HT1080 (cell line): ENCODE measurements at regions not wholly inside any gene's neighbourhood (a gene's known extent, or its start where the extent isn't known, plus 50 kb on each side); places are given as distances from the start of the nearest gene placed in this dataset.
"Not testable (repeated sequence)": the region's sequence is repeated elsewhere in the genome, so short reads cannot be mapped to it uniquely, and the experiment has no call there.

Source experiments
- DNase-seq: peaks from one replicate; pipeline ENCODE4 v3.0.0-alpha.2; 2015; ENCODE audit warnings: low read depth

- no peak for DNase-seq
Observed at GRCh38 chr4:159910721-159911120, 807.8 kb downstream of the RAPGEF2 start.

- no peak for DNase-seq
Observed at GRCh38 chr4:159922119-159922518, 819.2 kb downstream of the RAPGEF2 start.

- no peak for DNase-seq
Observed at GRCh38 chr4:159925770-159926169, 822.9 kb downstream of the RAPGEF2 start.

- peak; percentile 92 for DNase-seq
Observed at GRCh38 chr4:159926871-159927270, 824.0 kb downstream of the RAPGEF2 start.

- DNase-seq: no peak
Observed at GRCh38 chr4:159927781-159928180, 824.9 kb downstream of the RAPGEF2 start.

GRCh38 chr4:159934602-159935001, 831.7 kb downstream of the RAPGEF2 start:
- not testable (repeated sequence) for DNase-seq

- DNase-seq: peak; percentile 23
Observed at GRCh38 chr4:159937595-159937994, 834.7 kb downstream of the RAPGEF2 start.

- not testable (repeated sequence) for DNase-seq
Observed at GRCh38 chr4:159939681-159940080, 836.8 kb downstream of the RAPGEF2 start.

- no peak for DNase-seq
Observed at GRCh38 chr4:159941076-159941475, 838.2 kb downstream of the RAPGEF2 start.

GRCh38 chr4:159944477-159944876, 841.6 kb downstream of the RAPGEF2 start:
- no peak for DNase-seq

- DNase-seq: peak; percentile 65
Observed at GRCh38 chr4:159946983-159947615, 844.2 kb downstream of the RAPGEF2 start.

GRCh38 chr4:159950707-159951106, 847.8 kb downstream of the RAPGEF2 start:
- no peak for DNase-seq

GRCh38 chr4:159966746-159967145, 863.9 kb downstream of the RAPGEF2 start:
- peak; percentile 2 for DNase-seq

GRCh38 chr4:159976871-159977482, 874.1 kb downstream of the RAPGEF2 start:
- not testable (repeated sequence) for DNase-seq

- no peak for DNase-seq
Observed at GRCh38 chr4:159977907-159978617, 875.2 kb downstream of the RAPGEF2 start.

GRCh38 chr4:159979351-159979750, 876.5 kb downstream of the RAPGEF2 start:
- no peak for DNase-seq

- DNase-seq: no peak
Observed at GRCh38 chr4:159979953-159980352, 877.1 kb downstream of the RAPGEF2 start.

GRCh38 chr4:159980826-159981468, 878.1 kb downstream of the RAPGEF2 start:
- no peak for DNase-seq

GRCh38 chr4:159981469-159981856, 878.6 kb downstream of the RAPGEF2 start:
- DNase-seq: no peak

- DNase-seq: peak; percentile 3
Observed at GRCh38 chr4:159983082-159983481, 880.2 kb downstream of the RAPGEF2 start.

- no peak for DNase-seq
Observed at GRCh38 chr4:160009656-160010493, 907.0 kb downstream of the RAPGEF2 start.
